NCI-H510A treated with DMSO at 0.1 percent for 48 hours (cell line): ENCODE measurements at regions not wholly inside any gene's neighbourhood (a gene's known extent, or its start where the extent isn't known, plus 50 kb on each side); places are given as distances from the start of the nearest gene placed in this dataset.

ENCODE experiments used
- DNase-seq: peaks from one replicate; lab custom pipeline; 2025; lab: John Stamatoyannopoulos, UW

- DNase-seq = peak; percentile 54
Measured at GRCh38 chr2:158006961-158007719, 94.5 kb upstream of the UPP2 start.

GRCh38 chr2:158004126-158004764 is 97.4 kb upstream of the UPP2 start:
- DNase-seq = no peak

GRCh38 chr2:158002079-158002478 is 99.6 kb upstream of the UPP2 start:
- DNase-seq = no peak

GRCh38 chr2:157996799-157997198 is 104.9 kb upstream of the UPP2 start:
- DNase-seq = no peak

- no peak for DNase-seq
Measured at GRCh38 chr2:157995117-157995516, 106.6 kb upstream of the UPP2 start.

- DNase-seq = no peak
Measured at GRCh38 chr2:157991932-157992331, 109.7 kb upstream of the UPP2 start.

GRCh38 chr2:157990173-157990572 is 111.5 kb upstream of the UPP2 start:
- no peak for DNase-seq

- no peak for DNase-seq
Measured at GRCh38 chr2:157989227-157989626, 112.4 kb upstream of the UPP2 start.

- no peak for DNase-seq
Measured at GRCh38 chr2:157986761-157987160, 110.6 kb upstream of the ACVR1 start.

GRCh38 chr2:157984866-157985265 is 108.7 kb upstream of the ACVR1 start:
- DNase-seq = no peak

- DNase-seq = no peak
Measured at GRCh38 chr2:157980020-157980419, 103.9 kb upstream of the ACVR1 start.

- DNase-seq = no peak
Measured at GRCh38 chr2:157971702-157972101, 95.6 kb upstream of the ACVR1 start.

- DNase-seq = no peak
Measured at GRCh38 chr2:157967856-157968255, 91.7 kb upstream of the ACVR1 start.

GRCh38 chr2:157959249-157959648 is 83.1 kb upstream of the ACVR1 start:
- no peak for DNase-seq

- no peak for DNase-seq
Measured at GRCh38 chr2:157957596-157957995, 81.5 kb upstream of the ACVR1 start.

GRCh38 chr2:157952558-157952957 is 76.4 kb upstream of the ACVR1 start:
- DNase-seq = no peak

- no peak for DNase-seq
Measured at GRCh38 chr2:157948856-157949255, 72.7 kb upstream of the ACVR1 start.

- no peak for DNase-seq
Measured at GRCh38 chr2:157946919-157947557, 70.9 kb upstream of the ACVR1 start.

GRCh38 chr2:157940024-157940423 is 63.9 kb upstream of the ACVR1 start:
- DNase-seq = no peak

GRCh38 chr2:157938556-157938955 is 62.4 kb upstream of the ACVR1 start:
- DNase-seq = no peak

GRCh38 chr2:157936406-157936805 is 60.3 kb upstream of the ACVR1 start:
- no peak for DNase-seq

GRCh38 chr2:157935378-157935906 is 59.3 kb upstream of the ACVR1 start:
- DNase-seq = no peak
